ENCODE measurements at regions not wholly inside any gene's neighbourhood (a gene's known extent, or its start where the extent isn't known, plus 50 kb on each side); places are given as distances from the start of the nearest gene placed in this dataset.

DNA sequence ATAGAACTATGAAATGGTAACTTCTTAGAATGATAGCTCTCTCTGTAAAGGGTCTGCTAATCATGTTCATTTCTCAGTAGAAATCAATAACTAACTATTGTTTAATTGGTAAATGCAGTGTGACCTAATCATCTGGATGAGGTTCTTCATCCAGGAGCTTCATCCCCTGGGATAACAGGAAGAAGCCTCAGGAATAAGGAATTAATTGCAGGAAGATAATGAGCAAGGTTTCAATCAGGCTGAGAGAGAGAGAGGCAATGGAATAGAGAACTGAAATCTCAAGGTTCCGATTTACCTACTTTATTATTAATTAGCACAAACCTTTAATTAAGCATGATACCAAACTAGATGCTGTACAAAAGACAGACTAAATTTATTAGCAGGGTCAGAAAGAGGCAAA is 499.7 kb downstream of the MAT2B start:
- Histone ChIP-seq H3K79me2 (replicated peaks; ENCODE audit: insufficient read depth, low read length) (no peaks in the 10 kb centered on the region), H4K20me1 (ENCODE audit: insufficient read depth) (no peaks in the 10 kb centered on the region), H3K9me3 (ENCODE audit: low read length) (no peaks in the 10 kb centered on the region), H3K4me3 (ENCODE audit: low read length) (no peak overlapping the region), H3K9me2 (ENCODE audit: insufficient read depth, low read length) (no peaks in the 10 kb centered on the region), H3K27ac (ENCODE audit: low read length) (no peak overlapping the region), H3F3A (ENCODE audit: insufficient read depth, low read length, poor library complexity, severe bottlenecking) (no peaks in the 10 kb centered on the region), H3K9ac (ENCODE audit: low read length) (no peak overlapping the region), H2AFZ (ENCODE audit: low read depth, low read length) (no peak overlapping the region), H3K27me3 (ENCODE audit: insufficient read depth, low read depth, low read length) (no peaks in the 10 kb centered on the region), H3K36me3 (ENCODE audit: insufficient read depth, low read length) (no peaks in the 10 kb centered on the region), H3K4me2 (ENCODE audit: low read length) (no peak overlapping the region)
- no peak for TF ChIP-seq SMC3 (conservative IDR thresholded peaks at IDR 0.05; ENCODE audit: poor library complexity)
- no peak for TF ChIP-seq POLR2AphosphoS5 (IDR thresholded peaks at IDR 0.05)
- TF ChIP-seq EP300 (conservative IDR thresholded peaks at IDR 0.05; ENCODE audit: poor library complexity, severe bottlenecking): no peak
- TF ChIP-seq MXI1 (conservative IDR thresholded peaks at IDR 0.05; ENCODE audit: poor library complexity, severe bottlenecking): no peak
- TF ChIP-seq TAF1 (IDR thresholded peaks at IDR 0.05; ENCODE audit: low read depth): no peak
- TF ChIP-seq, protein P1, sequence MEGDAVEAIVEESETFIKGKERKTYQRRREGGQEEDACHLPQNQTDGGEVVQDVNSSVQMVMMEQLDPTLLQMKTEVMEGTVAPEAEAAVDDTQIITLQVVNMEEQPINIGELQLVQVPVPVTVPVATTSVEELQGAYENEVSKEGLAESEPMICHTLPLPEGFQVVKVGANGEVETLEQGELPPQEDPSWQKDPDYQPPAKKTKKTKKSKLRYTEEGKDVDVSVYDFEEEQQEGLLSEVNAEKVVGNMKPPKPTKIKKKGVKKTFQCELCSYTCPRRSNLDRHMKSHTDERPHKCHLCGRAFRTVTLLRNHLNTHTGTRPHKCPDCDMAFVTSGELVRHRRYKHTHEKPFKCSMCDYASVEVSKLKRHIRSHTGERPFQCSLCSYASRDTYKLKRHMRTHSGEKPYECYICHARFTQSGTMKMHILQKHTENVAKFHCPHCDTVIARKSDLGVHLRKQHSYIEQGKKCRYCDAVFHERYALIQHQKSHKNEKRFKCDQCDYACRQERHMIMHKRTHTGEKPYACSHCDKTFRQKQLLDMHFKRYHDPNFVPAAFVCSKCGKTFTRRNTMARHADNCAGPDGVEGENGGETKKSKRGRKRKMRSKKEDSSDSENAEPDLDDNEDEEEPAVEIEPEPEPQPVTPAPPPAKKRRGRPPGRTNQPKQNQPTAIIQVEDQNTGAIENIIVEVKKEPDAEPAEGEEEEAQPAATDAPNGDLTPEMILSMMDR (IDR thresholded peaks at IDR 0.05; ENCODE audit: poor library complexity, severe bottlenecking): no peak
- no peak for TF ChIP-seq RAD21 (conservative IDR thresholded peaks at IDR 0.05)

DNA sequence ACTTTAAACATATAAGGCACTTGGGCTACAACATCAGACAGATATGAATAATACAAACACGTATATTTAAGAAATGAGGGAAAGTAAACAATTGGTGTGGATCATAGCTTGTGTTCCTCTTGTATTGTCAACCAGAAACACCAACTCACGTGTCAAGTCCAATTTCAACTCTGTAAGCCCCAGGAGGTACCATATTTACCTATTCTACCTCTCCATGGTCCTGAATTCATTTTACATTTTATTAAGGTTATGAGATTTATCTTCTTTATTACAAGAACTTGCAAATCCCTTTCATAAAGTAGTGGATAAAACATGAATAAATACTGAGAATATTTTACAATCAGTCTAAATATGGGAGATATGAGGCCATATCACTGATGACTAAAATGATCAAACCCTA is 501.6 kb downstream of the MAT2B start:
- Histone ChIP-seq H3K4me3 (ENCODE audit: low read length) (no peak overlapping the region), H3K9ac (ENCODE audit: low read length) (no peak overlapping the region), H3K36me3 (ENCODE audit: insufficient read depth, low read length) (no peaks in the 10 kb centered on the region), H3K79me2 (replicated peaks; ENCODE audit: insufficient read depth, low read length) (no peaks in the 10 kb centered on the region), H2AFZ (ENCODE audit: low read depth, low read length) (no peak overlapping the region), H3F3A (ENCODE audit: insufficient read depth, low read length, poor library complexity, severe bottlenecking) (no peaks in the 10 kb centered on the region), H3K4me2 (ENCODE audit: low read length) (no peak overlapping the region), H3K27me3 (ENCODE audit: insufficient read depth, low read depth, low read length) (no peaks in the 10 kb centered on the region), H3K9me3 (ENCODE audit: low read length) (no peaks in the 10 kb centered on the region), H3K9me2 (ENCODE audit: insufficient read depth, low read length) (no peaks in the 10 kb centered on the region), H4K20me1 (ENCODE audit: insufficient read depth) (no peaks in the 10 kb centered on the region), H3K27ac (ENCODE audit: low read length) (no peak overlapping the region)
- TF ChIP-seq, protein P2, sequence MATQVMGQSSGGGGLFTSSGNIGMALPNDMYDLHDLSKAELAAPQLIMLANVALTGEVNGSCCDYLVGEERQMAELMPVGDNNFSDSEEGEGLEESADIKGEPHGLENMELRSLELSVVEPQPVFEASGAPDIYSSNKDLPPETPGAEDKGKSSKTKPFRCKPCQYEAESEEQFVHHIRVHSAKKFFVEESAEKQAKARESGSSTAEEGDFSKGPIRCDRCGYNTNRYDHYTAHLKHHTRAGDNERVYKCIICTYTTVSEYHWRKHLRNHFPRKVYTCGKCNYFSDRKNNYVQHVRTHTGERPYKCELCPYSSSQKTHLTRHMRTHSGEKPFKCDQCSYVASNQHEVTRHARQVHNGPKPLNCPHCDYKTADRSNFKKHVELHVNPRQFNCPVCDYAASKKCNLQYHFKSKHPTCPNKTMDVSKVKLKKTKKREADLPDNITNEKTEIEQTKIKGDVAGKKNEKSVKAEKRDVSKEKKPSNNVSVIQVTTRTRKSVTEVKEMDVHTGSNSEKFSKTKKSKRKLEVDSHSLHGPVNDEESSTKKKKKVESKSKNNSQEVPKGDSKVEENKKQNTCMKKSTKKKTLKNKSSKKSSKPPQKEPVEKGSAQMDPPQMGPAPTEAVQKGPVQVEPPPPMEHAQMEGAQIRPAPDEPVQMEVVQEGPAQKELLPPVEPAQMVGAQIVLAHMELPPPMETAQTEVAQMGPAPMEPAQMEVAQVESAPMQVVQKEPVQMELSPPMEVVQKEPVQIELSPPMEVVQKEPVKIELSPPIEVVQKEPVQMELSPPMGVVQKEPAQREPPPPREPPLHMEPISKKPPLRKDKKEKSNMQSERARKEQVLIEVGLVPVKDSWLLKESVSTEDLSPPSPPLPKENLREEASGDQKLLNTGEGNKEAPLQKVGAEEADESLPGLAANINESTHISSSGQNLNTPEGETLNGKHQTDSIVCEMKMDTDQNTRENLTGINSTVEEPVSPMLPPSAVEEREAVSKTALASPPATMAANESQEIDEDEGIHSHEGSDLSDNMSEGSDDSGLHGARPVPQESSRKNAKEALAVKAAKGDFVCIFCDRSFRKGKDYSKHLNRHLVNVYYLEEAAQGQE (IDR thresholded peaks at IDR 0.05; ENCODE audit: borderline replicate concordance): no peak
- TF ChIP-seq EP300 (conservative IDR thresholded peaks at IDR 0.05; ENCODE audit: poor library complexity, severe bottlenecking): no peak
- TF ChIP-seq, protein P1 (IDR thresholded peaks at IDR 0.05; ENCODE audit: poor library complexity, severe bottlenecking): no peak
- TF ChIP-seq EZH2 (IDR thresholded peaks at IDR 0.05; ENCODE audit: borderline replicate concordance, insufficient read depth, low read length, poor library complexity, severe bottlenecking): no peak
- TF ChIP-seq RAD21 (conservative IDR thresholded peaks at IDR 0.05): no peak
- TF ChIP-seq POLR2AphosphoS5 (IDR thresholded peaks at IDR 0.05): no peak
